Body of pancreas (tissue), 4 donors: ENCODE measurements at regions not wholly inside any gene's neighbourhood (a gene's known extent, or its start where the extent isn't known, plus 50 kb on each side); places are given as distances from the start of the nearest gene placed in this dataset.

Source experiments
- ATAC-seq: fragments of 150-250 bp; one replicate; pipeline ENCODE4 v1.9.1; 2016
- DNase-seq, 4 donors: peaks; one replicate each; pipeline ENCODE4 v3.0.0-alpha.2; 2019
- H3K27ac ChIP-seq, 4 donors: fragments of 200-600 bp; sonication (generic); 1 replicate in 3 of 4; 2 replicates in 1 of 4; pipeline versions ENCODE4 v1.5.1 to v1.6.1; 2016 to 2019; ENCODE audit warnings: mild to moderate bottlenecking in 1 of 4, mixed read lengths in 1 of 4, moderate library complexity in 1 of 4
- H3K27me3 ChIP-seq, 2 donors: fragments of 200-600 bp; sonication (generic); one replicate each; pipeline ENCODE4 v1.6.0; 2016; ENCODE audit warnings: mild to moderate bottlenecking in 1 of 2
- H3K36me3 ChIP-seq, 2 donors: fragments of 200-600 bp; sonication (generic); replicated peaks in 1 of 2; 2 replicates each; pipeline ENCODE4 v1.5.1; 2016; ENCODE audit warnings: low read depth in 2 of 2; ENCODE audit not compliant: insufficient read depth in 1 of 2
- H3K4me1 ChIP-seq: fragments of 200-600 bp; sonication (generic); one replicate; pipeline ENCODE4 v1.6.0; 2016
- H3K4me3 ChIP-seq, 2 donors: fragments of 200-600 bp; sonication (generic); 1 replicate in 1 of 2; 2 replicates in 1 of 2; pipeline ENCODE4 v1.5.1; 2016 to 2019
- H3K9me3 ChIP-seq, 3 donors: fragments of 200-600 bp; sonication (generic); 1 replicate in 2 of 3; 2 replicates in 1 of 3; pipeline ENCODE4 v1.5.1; 2016
- POLR2A ChIP-seq, 3 donors: fragments of 450-650 bp; IDR thresholded peaks; one replicate each; pipeline ENCODE4 v1.6.1; 2016; ENCODE audit warnings: antibody characterized with exemption in 3 of 3, mild to moderate bottlenecking in 2 of 3
- WGBS, 2 donors: methylation state at CpG; one replicate each; pipeline ENCODE4 v1.1.5; 2017; 5-methylcytosine and 5-hydroxymethylcytosine counted together
- intact Hi-C: fragments of 100-400 bp; cut with DNase I; formaldehyde crosslinking; loops from one replicate; pipeline ENCODE4 v1.15.1; 2023
- TF ChIP-seq, protein P1 (sequence below), 7 experiments: fragments of 450-650 bp in 4 of 7; fragments of 200-600 bp in 3 of 7; sonication (generic) in 3 of 7; IDR thresholded peaks; one replicate each; pipeline ENCODE4 v1.5.1; 2016 to 2019; ENCODE audit warnings: antibody characterized with exemption in 7 of 7

DNA sequence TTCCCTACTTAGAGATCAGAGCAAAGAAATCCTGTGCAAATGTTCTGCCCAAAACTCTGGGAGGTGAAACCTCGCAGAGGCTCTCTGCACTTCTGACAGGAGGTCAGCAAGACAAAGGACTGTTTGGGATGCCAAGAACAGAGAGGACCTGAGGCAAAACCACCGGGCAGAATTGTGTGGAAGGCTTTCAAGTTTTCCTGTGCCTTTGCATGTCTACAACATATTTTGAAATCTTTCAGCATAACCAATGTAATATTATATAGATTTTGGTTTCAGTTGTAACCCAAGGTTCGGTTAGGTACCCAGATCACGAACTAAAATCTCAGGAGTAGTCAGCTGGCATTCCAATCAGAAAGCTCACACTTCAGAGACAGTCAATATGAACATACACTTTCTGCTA lies 99.4 kb upstream of the PLEKHA5 start:
- intact Hi-C loops: no loop called here
- no peaks in the 10 kb centered on the region for H3K9me3 ChIP-seq
- no peak for DNase-seq
- no peaks in the 10 kb centered on the region for H3K27me3 ChIP-seq
- peaks cover 13% of the 10 kb centered on the region for H3K4me1 ChIP-seq
- no peak for ATAC-seq
- no peak overlapping the region for H3K27ac ChIP-seq
- WGBS, 2 donors: 77 to 81% methylated on average over 4 of the region's 4 CpGs
- H3K4me3 ChIP-seq: no peak overlapping the region
- no peaks in the 10 kb centered on the region for H3K36me3 ChIP-seq
- TF ChIP-seq POLR2A (IDR thresholded peaks at IDR 0.05): no peak
- TF ChIP-seq, protein P1, sequence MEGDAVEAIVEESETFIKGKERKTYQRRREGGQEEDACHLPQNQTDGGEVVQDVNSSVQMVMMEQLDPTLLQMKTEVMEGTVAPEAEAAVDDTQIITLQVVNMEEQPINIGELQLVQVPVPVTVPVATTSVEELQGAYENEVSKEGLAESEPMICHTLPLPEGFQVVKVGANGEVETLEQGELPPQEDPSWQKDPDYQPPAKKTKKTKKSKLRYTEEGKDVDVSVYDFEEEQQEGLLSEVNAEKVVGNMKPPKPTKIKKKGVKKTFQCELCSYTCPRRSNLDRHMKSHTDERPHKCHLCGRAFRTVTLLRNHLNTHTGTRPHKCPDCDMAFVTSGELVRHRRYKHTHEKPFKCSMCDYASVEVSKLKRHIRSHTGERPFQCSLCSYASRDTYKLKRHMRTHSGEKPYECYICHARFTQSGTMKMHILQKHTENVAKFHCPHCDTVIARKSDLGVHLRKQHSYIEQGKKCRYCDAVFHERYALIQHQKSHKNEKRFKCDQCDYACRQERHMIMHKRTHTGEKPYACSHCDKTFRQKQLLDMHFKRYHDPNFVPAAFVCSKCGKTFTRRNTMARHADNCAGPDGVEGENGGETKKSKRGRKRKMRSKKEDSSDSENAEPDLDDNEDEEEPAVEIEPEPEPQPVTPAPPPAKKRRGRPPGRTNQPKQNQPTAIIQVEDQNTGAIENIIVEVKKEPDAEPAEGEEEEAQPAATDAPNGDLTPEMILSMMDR (IDR thresholded peaks at IDR 0.05): no peak

DNA sequence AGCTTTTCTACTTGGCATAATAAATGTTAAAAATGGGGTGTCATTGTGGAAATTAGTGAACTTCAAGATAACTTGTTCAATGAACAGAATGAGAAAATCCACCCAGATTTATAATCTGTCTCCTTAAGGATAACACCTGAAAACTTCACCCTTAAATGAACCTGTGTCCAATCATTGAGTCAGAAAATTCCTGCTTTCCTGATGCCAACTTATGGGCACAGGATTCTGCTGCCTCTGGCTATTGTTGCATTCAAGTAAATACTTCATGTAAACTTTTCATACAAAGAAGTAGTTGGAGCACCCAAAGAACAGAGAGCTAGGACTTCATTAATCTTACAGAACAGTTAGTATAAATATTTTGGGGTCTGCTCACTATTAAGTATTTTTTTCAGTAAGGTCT lies 98.9 kb upstream of the PLEKHA5 start:
- no peak overlapping the region for H3K4me3 ChIP-seq
- no peak overlapping the region for H3K27ac ChIP-seq
- no peaks in the 10 kb centered on the region for H3K36me3 ChIP-seq
- intact Hi-C loops: no loop called here
- peaks cover 13% of the 10 kb centered on the region for H3K4me1 ChIP-seq
- DNase-seq: no peak
- TF ChIP-seq, protein P1 (IDR thresholded peaks at IDR 0.05): no peak
- no peak for TF ChIP-seq POLR2A (IDR thresholded peaks at IDR 0.05)
- no peak for ATAC-seq
- no peaks in the 10 kb centered on the region for H3K27me3 ChIP-seq
- no peaks in the 10 kb centered on the region for H3K9me3 ChIP-seq

DNA sequence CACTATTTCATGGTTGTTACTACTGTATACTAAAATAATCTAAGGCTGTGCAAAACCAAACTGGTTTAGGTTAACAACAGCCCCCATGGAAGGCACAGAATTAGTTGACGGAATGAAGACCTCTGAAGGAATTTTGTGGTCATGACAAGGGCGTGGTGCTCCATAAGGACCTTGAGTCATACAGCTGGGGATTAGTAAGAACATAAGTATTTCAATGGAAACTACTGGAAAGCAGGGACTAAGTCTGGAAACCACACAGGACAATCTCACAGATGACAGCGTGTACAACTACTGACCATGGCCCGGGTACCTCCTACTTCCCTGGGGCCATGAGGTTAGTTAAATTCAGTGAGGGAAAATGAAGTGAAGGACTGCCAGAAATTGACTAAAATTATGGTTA lies 98.5 kb upstream of the PLEKHA5 start:
- ATAC-seq (no peak), DNase-seq (no peak)
- intact Hi-C loops: no loop called here
- no peaks in the 10 kb centered on the region for H3K9me3 ChIP-seq
- peaks cover 13% of the 10 kb centered on the region for H3K4me1 ChIP-seq
- H3K27me3 ChIP-seq: no peaks in the 10 kb centered on the region
- H3K4me3 ChIP-seq: no peak overlapping the region
- no peaks in the 10 kb centered on the region for H3K36me3 ChIP-seq
- 91 to 93% methylated on average over 4 of the region's 4 CpGs for WGBS, 2 donors
- TF ChIP-seq, protein P1 (IDR thresholded peaks at IDR 0.05): no peak
- TF ChIP-seq POLR2A (IDR thresholded peaks at IDR 0.05): no peak
- no peak overlapping the region for H3K27ac ChIP-seq

DNA sequence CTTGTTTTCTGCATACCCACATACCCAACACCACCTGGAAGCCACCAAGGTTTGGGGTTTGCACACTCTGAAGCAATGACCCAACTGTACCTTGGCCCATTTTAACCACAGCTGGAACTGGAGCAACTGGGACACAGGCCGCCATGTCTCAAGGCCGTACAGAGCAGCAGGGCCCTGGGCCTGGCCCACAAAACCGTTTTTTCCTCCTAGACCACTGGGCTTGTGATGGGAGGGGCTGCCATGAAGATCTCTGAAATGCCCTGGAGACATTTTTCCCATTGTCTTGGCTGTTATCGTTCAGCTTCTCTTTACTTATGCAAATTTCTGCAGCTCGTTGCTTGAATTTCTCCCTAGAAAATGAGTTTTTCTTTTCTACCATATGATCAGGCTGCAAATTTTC lies 96.7 kb upstream of the PLEKHA5 start:
- TF ChIP-seq, protein P1 (IDR thresholded peaks at IDR 0.05): no peak
- no peak for TF ChIP-seq POLR2A (IDR thresholded peaks at IDR 0.05)
- Histone ChIP-seq H3K27me3 (no peaks in the 10 kb centered on the region), H3K36me3 (no peaks in the 10 kb centered on the region), H3K4me1 (no peaks in the 10 kb centered on the region), H3K4me3 (no peak overlapping the region), H3K27ac (no peak overlapping the region), H3K9me3 (no peaks in the 10 kb centered on the region)
- DNase-seq: no peak
- no peak for ATAC-seq
- WGBS, 2 donors: 78 to 90% methylated on average over 4 to 5 of the region's 5 CpGs
- intact Hi-C loops: no loop called here

DNA sequence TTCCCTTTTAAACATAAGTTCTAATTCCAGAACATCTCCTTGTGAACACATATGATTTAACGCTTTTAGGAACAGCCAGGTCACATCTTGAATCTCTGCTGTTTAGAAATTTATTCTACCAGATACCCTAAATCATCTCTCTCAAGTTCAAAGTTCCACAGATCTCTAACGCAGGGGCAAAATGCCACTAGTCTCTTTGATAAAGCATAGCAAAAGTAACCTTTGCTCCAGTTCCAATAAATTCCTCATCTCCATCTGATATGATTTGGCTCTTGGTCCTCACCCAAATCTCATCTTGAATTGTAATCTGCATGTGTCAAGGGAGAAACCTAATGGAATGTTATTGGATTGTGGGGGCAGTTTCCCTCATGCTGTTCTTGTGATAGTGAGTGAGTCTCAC lies 96.3 kb upstream of the PLEKHA5 start:
- no peak overlapping the region for H3K4me3 ChIP-seq
- DNase-seq (no peak), ATAC-seq (no peak)
- 55 to 64% methylated on average over 2 of the region's 2 CpGs for WGBS, 2 donors
- no peaks in the 10 kb centered on the region for H3K36me3 ChIP-seq
- TF ChIP-seq POLR2A (IDR thresholded peaks at IDR 0.05): no peak
- no peaks in the 10 kb centered on the region for H3K4me1 ChIP-seq
- H3K27ac ChIP-seq: no peak overlapping the region
- intact Hi-C loops: no loop called here
- H3K27me3 ChIP-seq: no peaks in the 10 kb centered on the region
- no peaks in the 10 kb centered on the region for H3K9me3 ChIP-seq
